ENCODE measurements at regions not wholly inside any gene's neighbourhood (a gene's known extent, or its start where the extent isn't known, plus 50 kb on each side); places are given as distances from the start of the nearest gene placed in this dataset.

DNA sequence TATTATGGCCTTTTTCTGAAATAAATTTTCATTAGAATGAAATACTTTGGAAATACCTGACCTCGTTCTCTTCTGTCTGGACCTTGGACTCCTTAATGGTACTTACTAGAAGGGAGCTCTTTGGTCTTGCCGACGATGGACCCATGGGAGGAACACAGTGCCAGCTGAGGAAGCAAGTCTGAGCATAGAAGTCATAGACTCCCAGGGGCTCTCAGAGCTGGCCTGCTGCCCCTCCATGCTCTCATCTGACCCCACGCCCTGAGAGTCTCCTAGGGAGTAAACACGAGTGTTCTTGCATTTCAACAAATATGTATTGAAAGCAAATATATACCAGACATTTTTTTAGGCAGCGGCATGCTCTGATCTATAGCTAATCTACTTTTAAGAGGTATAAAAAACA is 87.8 kb downstream of the PLEKHG1 start (continued):
- no peak for TF ChIP-seq CHD7 (IDR thresholded peaks at IDR 0.05; ENCODE audit: insufficient replicate concordance, low read length)

Measured in H1 (cell line).